ENCODE measurements at regions not wholly inside any gene's neighbourhood (a gene's known extent, or its start where the extent isn't known, plus 50 kb on each side); places are given as distances from the start of the nearest gene placed in this dataset.

DNA sequence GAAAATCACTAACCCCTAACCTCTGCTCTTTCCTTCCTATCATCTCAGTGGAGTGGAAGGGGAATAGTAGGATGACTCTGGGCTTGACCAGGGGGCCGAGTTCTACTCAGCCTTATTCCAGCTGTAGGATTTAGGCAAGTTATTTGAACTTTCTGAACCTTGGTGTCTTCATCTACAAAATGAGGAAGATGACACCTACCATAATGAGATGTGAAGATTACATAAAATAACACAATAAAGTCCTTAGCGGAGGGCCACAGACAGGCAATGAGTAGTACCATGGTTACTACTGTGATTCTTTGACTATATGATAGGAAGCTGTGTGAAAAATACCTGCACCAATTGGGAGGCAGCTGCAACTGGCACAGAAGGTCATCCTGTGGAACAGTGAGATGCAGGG, 53.6 kb upstream of the PIM1 start:
- Mint-ChIP-seq H3K4me3 (no peak overlapping the region), H3K27ac (no peak overlapping the region), H3K4me1 (no peaks in the 10 kb centered on the region), H3K27me3 (ENCODE audit: low read depth in 2 of 2) (peaks cover 0 to 10% of the 10 kb centered on the region in 2 donors), H3K36me3 (no peaks in the 10 kb centered on the region), H3K9me3 (no peaks in the 10 kb centered on the region)
- TF ChIP-seq, protein P1, sequence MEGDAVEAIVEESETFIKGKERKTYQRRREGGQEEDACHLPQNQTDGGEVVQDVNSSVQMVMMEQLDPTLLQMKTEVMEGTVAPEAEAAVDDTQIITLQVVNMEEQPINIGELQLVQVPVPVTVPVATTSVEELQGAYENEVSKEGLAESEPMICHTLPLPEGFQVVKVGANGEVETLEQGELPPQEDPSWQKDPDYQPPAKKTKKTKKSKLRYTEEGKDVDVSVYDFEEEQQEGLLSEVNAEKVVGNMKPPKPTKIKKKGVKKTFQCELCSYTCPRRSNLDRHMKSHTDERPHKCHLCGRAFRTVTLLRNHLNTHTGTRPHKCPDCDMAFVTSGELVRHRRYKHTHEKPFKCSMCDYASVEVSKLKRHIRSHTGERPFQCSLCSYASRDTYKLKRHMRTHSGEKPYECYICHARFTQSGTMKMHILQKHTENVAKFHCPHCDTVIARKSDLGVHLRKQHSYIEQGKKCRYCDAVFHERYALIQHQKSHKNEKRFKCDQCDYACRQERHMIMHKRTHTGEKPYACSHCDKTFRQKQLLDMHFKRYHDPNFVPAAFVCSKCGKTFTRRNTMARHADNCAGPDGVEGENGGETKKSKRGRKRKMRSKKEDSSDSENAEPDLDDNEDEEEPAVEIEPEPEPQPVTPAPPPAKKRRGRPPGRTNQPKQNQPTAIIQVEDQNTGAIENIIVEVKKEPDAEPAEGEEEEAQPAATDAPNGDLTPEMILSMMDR (IDR thresholded peaks at IDR 0.05), result no peak
- no peaks in the 10 kb centered on the region for H3K4me1 ChIP-seq (ENCODE audit: control insufficient read depth, insufficient read depth, low read length)
- no peak for ATAC-seq
- no peaks in the 10 kb centered on the region for H3K9me3 ChIP-seq (ENCODE audit: control insufficient read depth, insufficient read depth, low read length)
- 83% methylated on average over 1 of the region's 2 CpGs for WGBS (ENCODE audit: insufficient coverage)
- no peaks in the 10 kb centered on the region for H3K27me3 ChIP-seq (ENCODE audit: control insufficient read depth, insufficient read depth, low read length)
- intact Hi-C loops (cut with micrococcal nuclease), result no loop called here
- no peak for DNase-seq
- H3K27ac ChIP-seq (ENCODE audit: low read length), result no peak overlapping the region
- no peak overlapping the region for H3K4me3 ChIP-seq (ENCODE audit: low read length)
- H3K36me3 ChIP-seq (ENCODE audit: control insufficient read depth, insufficient read depth, low read length), result no peaks in the 10 kb centered on the region

DNA sequence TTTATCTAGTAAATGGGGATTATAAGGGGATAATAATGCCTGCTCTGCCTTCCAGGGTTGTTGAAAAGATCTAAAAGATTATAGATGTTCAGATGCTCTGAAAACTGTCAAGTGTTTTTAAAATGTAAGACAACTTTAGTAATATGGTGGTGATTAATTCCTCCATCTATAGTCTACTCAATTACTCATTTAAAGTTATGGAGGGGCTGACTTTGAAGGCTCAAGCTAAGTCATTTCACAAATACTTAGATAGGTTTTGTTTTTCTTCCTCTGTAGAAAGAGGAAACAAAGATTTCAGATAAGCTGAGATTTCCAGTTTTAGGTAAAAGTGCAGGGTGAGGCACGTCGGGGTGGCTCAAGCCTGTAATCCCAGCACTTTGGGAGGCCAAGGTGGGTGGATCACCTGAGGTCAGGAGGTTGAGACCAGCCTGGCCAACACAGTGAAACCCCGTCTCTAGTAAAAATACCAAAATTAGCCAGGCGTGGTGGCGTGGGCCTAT, 50.5 kb upstream of the PIM1 start:
- intact Hi-C loops (cut with micrococcal nuclease), result no loop called here
- H3K4me3 ChIP-seq (ENCODE audit: low read length), result no peak overlapping the region
- H3K27ac ChIP-seq (ENCODE audit: low read length), result no peak overlapping the region
- 79% methylated on average over 5 of the region's 5 CpGs for WGBS (ENCODE audit: insufficient coverage)
- ATAC-seq (no peak), DNase-seq (no peak)
- Mint-ChIP-seq H3K4me1 (no peaks in the 10 kb centered on the region), H3K27me3 (ENCODE audit: low read depth in 2 of 2) (peaks cover 7 to 10% of the 10 kb centered on the region in 2 donors), H3K27ac (no peak overlapping the region), H3K36me3 (no peaks in the 10 kb centered on the region), H3K4me3 (no peak overlapping the region), H3K9me3 (no peaks in the 10 kb centered on the region)
- H3K4me1 ChIP-seq (ENCODE audit: control insufficient read depth, insufficient read depth, low read length), result no peaks in the 10 kb centered on the region
- TF ChIP-seq, protein P1 (IDR thresholded peaks at IDR 0.05), result no peak
- H3K36me3 ChIP-seq (ENCODE audit: control insufficient read depth, insufficient read depth, low read length), result no peaks in the 10 kb centered on the region
- no peaks in the 10 kb centered on the region for H3K27me3 ChIP-seq (ENCODE audit: control insufficient read depth, insufficient read depth, low read length)
- no peaks in the 10 kb centered on the region for H3K9me3 ChIP-seq (ENCODE audit: control insufficient read depth, insufficient read depth, low read length)
